Inferior parietal cortex (tissue), 1 donor: ENCODE measurements at regions not wholly inside any gene's neighbourhood (a gene's known extent, or its start where the extent isn't known, plus 50 kb on each side); places are given as distances from the start of the nearest gene placed in this dataset.
"Not testable (repeated sequence)": the region's sequence is repeated elsewhere in the genome, so short reads cannot be mapped to it uniquely, and the experiment has no call there.

Experiments used
- DNase-seq: peaks from one replicate; pipeline ENCODE4 v3.0.0-alpha.2; 2016; ENCODE audit errors: extremely low spot score

DNA sequence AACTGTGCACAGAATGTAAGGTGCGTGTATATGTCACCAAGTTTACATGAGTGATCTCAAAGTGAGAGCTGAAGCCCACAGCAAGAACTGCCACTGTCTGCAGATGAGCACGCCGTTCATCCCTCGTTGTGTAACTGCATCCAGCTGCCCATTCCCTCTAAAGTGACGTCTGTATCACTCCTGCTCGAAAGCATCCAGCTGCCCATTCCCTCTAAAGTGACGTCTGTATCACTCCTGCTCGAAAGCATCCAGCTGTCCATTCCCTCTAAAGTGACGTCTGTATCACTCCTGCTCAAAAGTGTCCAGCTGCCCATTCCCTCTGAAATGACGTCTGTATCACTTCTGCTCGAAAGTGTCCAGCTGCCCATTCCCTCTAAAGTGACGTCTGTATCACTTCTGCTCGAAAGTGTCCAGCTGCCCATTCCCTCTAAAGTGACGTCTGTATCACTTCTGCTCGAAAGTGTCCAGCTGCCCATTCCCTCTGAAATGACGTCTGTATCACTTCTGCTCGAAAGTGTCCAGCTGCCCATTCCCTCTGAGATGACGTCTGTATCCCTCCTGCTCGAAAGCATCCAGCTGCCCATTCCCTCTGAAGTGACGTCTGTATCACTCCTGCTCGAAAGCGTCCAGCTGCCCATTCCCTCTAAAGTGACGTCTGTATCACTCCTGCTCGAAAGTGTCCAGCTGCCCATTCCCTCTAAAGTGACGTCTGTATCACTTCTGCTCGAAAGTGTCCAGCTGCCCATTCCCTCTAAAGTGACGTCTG, 871.4 kb downstream of the TRIML1 start:
- DNase-seq = not testable (repeated sequence)

DNA sequence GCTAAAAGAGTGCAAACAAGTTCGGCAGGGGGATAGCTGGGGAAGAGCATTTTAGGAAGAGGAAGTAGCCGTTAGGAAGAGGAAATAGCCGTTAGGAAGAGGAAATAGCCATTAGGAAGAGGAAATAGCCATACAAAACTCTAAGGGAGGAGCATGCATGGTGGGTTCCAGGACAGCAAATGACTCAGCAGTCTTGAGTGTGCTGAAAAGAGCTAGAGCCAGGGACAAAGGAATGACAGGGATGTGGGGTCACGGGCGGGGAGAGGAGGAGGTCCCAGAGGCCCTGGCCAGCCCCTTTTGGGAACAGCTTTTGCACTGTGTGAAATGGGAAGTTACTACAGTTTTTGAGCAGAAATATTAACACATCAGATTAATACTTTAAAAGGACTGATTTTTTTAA, 882.6 kb downstream of the TRIML1 start:
- DNase-seq = no peak

DNA sequence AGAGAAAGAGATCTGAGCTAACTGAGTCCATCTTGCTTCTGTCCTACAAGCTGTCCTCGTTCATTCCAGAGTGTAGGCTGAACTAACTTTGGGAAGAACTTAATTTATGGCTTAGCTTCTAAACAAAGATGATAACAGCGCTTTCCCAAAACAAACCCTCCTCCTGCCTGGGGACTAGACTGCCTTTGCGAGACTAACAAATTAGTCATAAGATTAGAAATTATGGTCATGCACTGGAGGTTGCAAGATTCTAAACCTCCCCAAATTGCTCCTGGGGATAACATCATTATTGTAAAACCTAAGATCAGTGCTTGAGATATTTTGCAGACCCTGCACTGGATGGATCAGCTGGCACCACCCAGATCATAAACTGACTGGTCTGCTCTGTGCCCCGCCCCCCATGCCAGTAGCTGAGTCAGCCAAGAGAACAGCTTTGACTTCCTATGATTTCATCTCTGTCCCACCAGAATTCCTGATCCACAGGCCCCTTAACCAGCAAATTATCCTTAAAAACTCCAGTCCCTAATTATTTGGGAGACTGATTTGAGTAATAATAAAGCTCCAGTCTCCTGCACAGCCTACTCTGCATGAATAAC, 883.3 kb downstream of the TRIML1 start:
- DNase-seq = no peak

DNA sequence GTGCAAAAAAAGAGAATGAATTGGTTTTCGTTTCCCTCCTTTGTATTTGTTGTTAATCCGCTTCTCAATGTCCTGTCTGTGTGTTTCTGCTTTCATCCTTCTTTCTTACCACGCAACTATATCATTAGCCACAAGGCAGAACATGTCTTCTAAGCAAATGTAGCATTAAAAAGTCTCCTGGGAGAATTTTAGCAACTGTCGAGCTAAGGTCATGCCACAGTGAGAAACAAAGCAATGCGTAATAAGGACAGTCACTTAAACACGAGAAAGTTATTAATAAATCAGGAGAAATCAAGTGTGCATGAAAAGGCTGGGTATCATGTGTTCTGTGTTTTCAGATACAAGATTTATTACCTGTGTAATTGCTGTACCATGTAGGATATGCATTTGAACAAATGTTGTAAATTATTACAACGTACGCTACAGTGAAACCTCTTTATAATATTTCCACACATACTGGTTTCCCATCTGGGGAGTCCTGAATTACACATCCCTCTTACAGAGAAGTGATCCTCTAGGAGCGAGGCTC, 890.8 kb downstream of the TRIML1 start:
- DNase-seq = no peak

DNA sequence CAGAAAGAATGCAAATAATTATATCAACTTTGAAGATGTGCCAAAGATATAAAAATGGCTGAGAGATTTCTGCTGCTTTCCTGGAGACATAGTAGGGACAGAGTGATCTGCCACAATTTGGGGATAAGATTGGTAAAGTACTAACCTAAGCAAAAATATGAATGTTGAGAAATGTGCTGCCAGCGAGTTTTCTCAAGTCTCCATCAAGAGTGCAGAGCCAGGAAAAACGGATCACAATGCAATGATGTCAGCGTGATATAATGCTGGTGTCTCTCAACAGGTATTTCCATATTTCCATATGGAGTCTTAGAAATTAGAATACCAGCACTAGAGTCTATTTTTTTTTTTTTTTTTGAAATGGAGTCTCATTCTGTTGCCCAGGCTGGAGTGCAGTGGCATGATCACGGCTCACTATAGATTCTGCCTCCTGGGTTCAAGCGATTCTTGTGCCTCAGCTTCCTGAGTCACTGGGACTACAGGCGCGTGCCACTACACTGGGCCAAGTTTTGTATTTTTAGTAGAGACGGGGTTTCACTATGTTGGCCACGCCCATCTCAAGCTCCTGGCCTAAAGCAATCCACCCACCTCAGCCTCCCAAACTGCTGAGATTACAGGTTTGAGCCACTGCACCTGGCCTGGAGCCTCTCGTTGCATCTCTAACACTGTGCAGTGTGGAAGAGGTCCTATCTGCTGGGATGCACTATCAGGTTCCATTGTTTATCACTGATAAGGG, 893.5 kb downstream of the TRIML1 start:
- DNase-seq = no peak

DNA sequence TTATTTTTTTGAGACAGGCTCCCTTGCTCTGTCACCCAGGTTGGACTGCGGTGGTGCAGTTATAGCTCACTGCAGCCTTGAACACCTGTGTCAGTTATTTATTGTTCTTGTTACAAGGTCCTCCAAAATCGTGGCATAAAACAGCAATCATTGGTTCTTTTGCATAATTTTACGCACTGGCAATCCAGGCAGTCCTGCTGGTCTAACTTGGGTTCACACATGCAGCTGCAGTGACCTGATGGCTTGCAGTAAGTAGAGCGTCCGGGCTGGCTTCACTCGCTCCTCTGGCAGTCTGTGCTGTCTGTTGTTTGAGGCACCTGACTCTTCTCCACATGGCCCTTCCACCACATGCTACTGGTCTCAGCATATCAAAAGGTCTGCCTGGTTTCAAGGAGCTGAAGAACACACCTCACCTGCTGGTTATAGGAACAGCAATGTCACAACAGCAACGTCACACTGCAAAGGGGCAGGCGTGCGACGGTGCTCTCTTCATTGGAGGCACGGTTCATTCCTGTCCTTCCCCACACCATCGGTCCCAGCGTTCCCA, 894.6 kb downstream of the TRIML1 start:
- DNase-seq = no peak

DNA sequence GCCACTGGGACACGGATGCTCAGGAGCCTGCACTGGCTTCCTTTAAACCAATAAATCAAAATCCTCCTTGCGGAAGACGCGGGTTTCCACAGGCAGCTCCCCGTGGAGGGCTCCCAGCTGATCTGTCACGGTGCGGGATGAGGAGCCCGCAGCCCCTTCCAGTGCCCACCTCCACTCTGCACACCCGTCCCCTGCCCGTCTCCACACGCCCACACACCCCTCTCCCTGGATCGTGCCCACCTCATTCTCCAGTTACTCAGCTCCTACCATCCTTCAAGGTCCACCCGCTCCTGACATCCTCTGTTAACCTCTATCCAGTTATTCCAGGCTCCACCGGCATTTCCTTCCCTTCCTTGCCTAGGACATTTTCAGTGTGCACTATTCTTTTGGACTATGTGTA, 895.9 kb downstream of the TRIML1 start:
- no peak for DNase-seq

DNA sequence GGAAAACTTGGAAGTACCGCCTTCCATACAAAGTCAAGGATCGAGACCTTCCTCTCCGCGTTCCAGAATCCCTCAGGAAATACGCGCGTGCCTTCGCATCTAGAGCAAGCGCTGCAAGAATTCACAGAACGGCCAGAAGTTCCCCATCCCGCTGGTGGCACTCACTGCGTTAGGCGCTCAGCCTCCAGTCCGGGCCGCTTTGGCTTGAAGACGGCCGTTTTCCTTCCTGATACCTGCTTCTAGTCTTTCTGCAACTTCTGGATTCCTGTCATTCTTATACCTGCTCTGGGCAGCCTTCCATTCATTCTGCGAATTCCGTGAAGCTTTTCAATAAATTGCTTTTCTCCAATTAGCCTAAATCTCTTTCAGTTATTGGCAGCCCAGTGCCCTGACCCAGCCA, 896.4 kb downstream of the TRIML1 start:
- no peak for DNase-seq

DNA sequence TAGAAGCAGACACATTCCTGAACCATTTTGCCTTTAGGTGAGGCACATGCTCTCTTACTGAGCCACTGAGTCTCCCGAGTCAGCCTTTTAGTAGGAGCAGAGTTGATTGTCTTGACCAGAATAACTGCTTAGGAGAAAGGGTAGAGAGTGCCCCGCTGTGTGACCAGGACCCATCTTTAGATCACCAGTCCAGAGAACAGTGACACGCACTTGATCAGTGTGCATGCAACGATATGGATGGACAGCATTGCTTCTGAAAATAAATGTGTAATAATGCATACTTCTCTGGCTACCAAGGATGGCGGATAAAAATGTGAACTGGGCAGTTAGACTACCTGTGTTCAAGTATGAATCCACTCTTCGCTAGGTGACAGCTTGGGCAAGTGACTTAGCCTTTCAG, 897.7 kb downstream of the TRIML1 start:
- no peak for DNase-seq

DNA sequence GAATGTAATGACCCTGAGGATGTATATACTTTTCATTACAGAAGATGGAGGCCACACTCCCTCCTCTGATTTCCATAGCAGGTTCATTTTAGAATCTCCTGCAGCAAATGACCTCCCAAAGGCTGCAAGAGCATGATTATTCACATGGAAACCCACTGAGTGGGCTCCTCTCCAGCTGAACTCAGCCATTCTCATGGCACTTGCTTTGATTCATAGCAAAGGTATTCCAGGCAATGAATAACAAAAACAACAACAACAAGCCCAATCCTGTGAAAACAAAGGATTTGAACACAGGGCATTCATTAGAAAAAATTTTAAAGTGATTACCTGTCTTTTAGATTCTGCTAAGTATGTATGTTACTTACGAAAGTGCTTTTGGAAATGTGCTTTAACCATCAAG, 894.0 kb upstream of the FRG1 start:
- DNase-seq = no peak

DNA sequence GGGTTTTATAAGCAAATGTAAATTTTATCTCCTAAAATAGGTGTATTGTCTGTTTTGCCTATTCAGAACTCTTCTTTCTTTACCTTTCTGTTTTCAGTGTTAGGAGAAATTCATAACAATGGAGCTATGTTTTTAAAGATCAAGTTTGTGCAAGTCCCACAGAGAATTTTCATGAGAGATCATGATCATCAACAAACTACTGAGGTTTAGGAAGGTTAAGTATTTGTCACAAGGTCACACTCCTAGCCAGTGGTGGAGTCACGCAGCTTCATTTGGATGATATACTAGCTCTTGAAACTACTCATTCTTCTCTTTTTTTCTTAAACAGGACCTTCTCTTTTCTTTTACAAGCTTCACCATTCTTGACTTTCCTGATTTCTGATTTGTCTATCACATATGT, 892.6 kb upstream of the FRG1 start:
- no peak for DNase-seq

DNA sequence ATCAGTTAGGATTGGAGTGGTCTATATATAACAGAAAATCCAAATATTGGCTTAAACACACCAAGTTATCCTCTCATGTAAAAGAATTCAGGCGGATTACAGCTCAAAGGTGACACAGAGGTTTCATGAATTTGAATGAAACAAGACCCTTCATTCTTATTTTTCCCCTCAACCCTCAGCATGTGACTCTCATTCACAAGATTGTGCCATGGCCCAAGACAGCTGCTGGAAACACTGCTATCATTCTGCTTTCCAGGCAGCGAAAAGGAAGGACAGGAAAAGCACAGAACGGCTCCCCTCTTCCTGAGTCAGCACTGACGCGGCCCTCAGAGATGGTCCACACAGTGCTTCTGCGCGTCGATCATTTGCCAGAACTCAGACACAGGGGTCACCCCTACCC, 891.0 kb upstream of the FRG1 start:
- DNase-seq = no peak

DNA sequence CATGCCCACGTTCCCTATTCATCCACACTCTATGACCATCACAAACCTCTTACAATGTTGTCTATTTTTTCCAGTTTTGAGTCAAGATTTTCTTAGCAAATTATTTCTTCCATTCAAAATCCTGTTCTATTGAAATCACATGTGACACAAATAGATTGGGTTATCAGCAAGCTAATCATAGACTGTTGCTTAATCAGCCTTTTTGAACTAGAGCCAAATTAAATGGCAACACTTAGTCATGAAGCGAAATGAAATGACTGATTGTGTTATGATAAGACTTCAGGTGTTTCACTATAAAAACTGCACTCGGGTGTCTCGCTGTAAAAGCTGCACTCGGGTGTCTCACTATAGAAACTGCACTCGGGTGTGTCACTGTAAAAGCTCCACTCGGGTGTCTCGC, 890.0 kb upstream of the FRG1 start:
- no peak for DNase-seq

DNA sequence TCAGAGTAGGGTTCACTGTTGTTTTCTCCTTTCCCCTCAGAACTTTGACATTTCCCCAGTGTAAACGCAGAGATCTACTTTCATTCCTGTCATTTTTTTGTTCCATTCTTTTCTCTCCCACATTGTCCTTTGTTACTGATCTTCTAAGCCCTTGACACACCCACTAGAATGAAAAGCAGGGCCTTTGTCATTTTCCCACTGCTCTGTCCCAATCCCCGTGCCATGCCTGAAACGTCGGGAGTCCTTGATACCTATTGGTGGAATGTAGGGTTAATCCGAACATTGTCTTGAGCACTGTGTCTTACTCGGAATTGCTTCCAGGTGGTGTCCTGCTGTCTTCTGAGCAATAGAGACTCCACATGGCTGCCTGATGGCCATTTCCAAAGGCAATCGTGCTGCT, 887.1 kb upstream of the FRG1 start:
- DNase-seq = no peak

DNA sequence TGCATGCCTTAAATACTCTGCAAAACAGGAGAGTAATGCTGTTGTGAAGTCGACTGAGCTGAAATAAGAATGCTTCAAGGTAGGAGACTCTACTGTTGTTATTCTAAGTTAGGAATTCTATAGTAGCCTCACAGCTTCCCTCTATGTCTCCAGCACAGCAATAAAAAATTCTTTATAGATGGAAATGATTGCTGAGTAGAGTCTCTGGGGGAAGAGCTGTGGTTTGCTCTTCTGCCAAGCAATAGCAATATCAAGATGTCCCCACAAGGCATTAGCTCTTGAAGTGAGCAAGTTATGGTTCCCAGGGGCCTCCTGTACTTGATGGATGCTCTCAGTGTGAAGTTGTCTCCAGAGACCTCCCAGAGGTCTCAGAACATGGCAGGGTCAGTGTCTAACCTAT, 880.6 kb upstream of the FRG1 start:
- no peak for DNase-seq

DNA sequence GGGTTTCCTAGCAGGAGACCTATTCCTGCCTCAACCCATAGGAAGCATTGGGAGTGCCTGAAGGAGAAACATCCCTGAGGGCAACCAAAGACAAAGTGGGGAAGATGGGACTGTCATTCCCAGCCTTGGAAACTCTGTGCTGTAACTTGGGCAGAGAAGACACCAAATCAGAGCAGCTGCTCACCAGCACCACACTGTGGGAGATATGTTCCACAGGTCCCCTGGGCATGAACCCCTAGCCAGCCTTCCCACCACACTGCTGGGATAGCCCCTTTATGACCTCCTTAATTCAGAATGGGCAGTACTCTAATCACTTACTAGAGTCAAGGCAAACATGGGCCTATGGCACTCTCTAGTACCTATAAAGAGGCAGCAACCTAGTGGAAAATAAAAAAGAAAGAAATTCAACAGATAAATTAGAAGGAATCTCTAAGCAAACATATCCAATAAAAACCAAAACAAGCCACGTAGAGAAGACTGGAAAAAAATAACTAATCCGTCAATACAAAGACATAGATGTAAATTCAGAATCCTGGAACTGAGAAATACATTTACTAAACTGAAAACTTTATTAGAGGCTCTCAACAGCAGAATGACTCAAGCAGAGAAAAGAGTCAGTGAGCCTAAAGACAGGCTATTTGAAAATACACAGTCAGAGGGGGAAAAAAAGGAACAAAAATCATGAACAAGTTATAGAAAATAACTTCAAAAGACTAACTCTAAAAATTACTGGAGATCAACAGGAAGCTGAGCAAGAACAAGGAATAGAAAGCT, 878.4 kb upstream of the FRG1 start:
- no peak for DNase-seq

DNA sequence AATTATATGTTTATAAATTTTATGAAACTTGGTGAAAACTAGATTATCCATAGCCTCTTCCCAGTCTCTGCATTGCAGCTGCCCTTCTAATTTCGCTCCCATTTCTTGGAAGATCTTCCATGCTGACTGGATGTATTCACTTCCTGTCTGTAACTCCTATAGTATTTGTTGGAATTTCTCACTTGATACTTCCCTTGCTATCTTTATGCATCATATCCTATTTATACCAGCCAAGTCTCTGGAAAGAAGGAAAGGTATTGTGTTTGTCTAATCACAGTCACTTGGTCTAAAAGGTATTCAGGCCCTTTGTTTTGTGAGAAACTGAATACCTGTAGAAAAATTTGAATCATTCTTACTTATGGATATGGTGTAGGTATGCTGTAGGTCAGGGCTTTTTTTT, 870.9 kb upstream of the FRG1 start:
- no peak for DNase-seq

DNA sequence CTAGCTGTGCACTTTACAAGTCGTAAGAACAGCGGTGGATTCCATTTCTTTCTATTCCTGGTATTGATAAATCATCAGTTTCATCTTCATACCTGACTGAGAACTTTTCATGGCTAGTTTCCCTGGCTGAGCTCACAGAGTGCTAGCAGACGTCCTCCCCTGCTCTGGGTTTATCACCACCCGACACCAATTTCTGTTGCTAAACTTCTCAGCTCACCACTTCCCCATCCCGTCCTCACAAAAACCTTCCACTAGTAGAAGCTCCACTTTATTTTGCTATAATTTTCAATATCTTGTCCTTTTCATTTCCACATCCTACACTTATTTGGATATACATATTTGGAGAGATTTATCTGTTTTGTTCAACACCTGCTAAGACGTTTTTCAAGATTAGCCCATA, 869.4 kb upstream of the FRG1 start:
- no peak for DNase-seq

DNA sequence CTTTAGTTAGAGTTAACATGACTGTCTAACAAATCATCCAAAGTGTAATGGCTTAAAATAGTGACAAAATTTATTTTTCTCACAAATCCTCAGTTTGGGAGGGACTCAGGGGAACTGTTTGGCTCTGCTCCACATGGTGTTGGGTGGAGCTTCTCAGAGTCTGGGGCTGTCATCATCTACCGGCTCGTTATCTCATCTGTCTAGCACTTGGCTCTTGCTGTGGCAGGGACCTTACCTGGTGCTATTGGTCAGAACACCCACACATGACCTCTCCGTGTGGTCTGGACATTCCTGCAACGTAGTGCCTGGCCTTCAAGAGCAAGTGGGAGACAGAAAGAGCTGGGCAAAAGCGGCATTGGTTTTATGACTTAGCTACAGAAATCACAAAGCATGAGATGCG, 866.9 kb upstream of the FRG1 start:
- DNase-seq = no peak

DNA sequence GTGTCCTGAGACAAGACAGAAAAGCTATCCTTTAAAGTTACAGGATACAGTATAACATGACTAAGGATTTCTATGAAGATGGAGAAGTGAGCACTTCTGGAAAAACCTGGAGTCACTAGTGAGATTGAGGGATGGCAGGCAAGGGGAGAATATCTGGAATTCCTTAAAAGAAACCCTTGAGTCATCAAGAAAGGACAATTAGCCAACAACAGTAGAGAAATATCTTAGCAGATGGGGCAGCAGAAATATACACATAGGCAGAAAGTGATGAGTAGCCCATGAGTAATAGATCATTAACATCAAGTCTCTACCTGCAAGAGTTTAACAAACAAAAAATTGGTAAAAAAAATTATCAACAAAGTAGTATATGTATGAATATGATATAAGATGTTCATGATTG, 858.8 kb upstream of the FRG1 start:
- DNase-seq = no peak

DNA sequence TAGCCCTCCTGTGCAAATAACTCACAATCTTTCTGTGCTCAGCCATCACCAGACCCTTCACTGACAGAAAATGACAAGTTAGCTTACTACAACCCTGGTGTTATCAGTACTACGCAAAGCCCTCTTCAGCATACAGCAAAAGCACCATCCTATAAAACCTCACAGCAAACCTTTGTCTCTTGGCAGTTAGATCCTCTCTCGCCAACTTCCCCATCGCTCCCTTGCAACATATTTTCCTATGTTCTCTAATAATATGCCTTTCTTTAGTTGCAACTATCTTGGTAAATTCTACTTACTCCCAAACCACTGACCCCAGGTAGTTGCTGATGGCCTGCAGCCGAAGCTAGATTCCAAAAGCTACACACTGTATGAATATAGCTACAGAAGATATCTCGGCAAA, 856.9 kb upstream of the FRG1 start:
- no peak for DNase-seq

DNA sequence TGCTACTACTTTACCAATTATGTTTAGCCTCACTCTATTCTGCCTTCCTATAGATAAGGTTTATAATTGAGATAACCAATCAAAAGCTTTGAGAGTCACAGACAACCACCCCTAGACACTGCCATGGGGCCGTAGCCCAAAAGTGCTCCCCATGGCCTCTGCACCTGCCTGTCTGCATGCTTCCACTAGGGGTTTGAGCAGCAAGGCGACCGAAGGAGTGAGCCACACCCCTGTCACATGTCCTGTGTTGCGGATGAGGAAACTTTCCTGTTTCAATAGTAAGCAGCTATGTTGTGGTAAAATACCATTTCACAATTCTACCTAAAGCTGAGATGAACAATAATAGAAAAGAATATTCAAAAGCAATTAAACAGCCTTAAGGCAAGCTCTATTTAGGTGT, 856.0 kb upstream of the FRG1 start:
- DNase-seq = no peak
